GM21576 (cell line): ENCODE measurements at regions not wholly inside any gene's neighbourhood (a gene's known extent, or its start where the extent isn't known, plus 50 kb on each side); places are given as distances from the start of the nearest gene placed in this dataset.
A peak's percentile ranks its signal among the peaks of the same experiment; 100 is the strongest.
"Not testable (repeated sequence)": the region's sequence is repeated elsewhere in the genome, so short reads cannot be mapped to it uniquely, and the experiment has no call there.

Experiments used
- ATAC-seq: cut with Tn5 transposase; IDR thresholded peaks from one replicate; pipeline ENCODE4 v1.9.1; 2021; ENCODE audit warnings: mild to moderate bottlenecking, moderate library complexity; ENCODE audit not compliant: unreplicated experiment

- ATAC-seq: no peak
These were observed 51.5 kb upstream of the IFNE start for GRCh38 chr9:21533597-21533996.

GRCh38 chr9:21535396-21535795 is 53.3 kb upstream of the IFNE start:
- no peak for ATAC-seq

- ATAC-seq: no peak
These were observed 60.7 kb upstream of the IFNE start for GRCh38 chr9:21542787-21543186.

- no peak for ATAC-seq
These were observed 61.1 kb upstream of the IFNE start for GRCh38 chr9:21543187-21543586.

DNA sequence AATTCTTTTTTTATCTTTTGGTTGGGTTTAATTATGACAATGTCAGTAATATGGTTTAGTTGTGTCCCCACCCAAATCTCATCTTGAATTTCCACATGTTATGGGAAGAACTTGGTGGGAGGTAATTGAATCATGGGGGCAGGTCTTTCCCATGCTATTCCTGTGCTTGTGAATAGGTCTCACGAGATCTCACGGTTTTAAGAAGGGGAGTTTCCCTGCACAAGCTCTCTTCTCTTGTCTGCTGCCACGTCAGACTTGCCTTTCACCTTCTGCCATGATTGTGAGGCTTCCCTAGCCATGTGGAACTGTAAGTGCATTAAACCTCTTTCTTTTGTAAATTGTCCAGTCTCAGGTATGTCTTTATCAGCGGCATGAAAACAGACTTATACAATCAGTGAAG is 61.7 kb upstream of the IFNE start:
- not testable (repeated sequence) for ATAC-seq

GRCh38 chr9:21546949-21547348 is 64.8 kb upstream of the IFNE start:
- no peak for ATAC-seq

GRCh38 chr9:21549251-21549765 is 67.2 kb upstream of the IFNE start:
- no peak for ATAC-seq

- no peak for ATAC-seq
These were observed 67.8 kb upstream of the IFNE start for GRCh38 chr9:21549890-21550289.

- ATAC-seq: no peak
These were observed 68.3 kb upstream of the IFNE start for GRCh38 chr9:21550392-21550791.

DNA sequence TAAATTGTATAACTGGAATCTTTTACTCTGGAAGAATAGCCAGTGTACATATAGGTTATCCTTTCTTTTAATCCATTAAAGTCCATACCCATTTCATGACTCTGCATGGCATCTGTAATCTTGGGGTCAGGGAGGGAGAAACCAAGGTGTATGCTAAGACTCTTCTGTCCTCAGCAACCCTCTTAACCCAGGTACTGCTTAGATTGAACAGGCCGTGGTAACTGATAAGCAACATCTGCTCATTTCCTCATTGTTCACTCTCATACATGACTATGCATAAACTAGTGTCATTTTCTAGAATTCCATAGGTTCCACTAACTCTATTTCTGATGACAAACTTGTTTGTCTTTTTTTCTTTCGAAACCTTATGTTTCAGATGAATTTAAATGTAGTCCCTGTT is 69.3 kb upstream of the IFNE start:
- ATAC-seq: no peak

DNA sequence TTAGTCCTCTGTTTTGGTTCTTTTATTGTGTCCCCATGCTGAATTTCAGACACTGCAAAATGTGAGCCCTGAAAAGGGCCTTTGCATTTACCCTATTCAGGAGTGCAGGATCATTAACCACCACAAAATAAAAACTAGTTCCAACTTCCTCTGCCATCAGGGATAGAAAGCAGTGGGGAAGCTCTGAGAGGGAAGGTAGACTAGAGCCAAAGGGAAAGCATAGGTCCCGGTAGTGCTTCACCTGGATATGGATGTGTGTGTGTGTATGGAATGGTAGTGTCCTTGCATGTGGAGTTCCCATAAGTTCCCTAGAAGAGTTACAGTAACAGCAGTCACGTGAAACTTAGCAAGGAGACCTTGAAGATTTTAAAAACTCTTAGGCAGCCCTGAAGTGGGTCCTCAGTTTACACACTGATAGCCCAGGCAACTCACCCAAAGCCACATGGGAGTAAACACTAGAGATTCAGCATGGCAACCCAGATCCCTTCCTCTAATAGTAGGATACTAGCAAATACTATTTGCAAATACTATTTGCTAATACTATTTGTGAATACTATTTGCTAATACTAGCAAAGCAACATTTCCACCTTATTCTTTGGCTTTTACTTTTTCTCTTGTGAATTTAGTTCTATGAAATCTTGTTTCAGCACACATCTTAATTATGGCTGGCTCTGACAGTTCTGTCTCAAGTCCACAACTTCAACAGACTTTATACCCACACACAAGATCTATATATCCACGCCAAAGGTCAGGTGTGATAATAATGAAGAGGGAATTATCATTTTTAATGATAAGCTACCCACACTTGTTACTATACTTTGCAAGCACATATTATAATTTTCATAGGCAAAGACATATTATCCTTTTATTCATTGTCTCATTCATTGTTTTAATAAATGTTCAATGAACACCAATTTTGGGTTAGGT is 70.4 kb upstream of the IFNE start:
- ATAC-seq: no peak

- no peak for ATAC-seq
These were observed 71.3 kb upstream of the IFNE start for GRCh38 chr9:21553441-21553840.

- no peak for ATAC-seq
These were observed 72.7 kb upstream of the IFNE start for GRCh38 chr9:21554813-21555212.

DNA sequence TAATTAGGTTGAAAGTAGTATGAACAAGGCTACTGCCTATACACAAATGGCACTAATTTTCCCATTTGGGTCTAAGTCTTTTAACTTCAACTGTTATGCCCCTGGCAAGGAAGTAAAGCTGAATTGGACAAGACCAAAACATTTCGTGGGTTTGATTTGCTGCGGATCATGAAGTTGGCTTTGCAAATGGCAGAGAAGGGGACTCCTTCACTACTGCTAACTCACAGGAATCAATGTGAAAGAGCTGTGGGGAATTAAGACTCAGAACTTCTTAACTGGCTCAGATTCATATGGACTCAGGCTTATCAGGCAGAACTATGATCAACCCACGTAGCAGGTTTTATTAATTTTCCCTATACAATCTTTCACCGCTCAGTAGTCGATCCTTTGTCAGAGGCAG is 73.8 kb upstream of the IFNE start:
- ATAC-seq: no peak

DNA sequence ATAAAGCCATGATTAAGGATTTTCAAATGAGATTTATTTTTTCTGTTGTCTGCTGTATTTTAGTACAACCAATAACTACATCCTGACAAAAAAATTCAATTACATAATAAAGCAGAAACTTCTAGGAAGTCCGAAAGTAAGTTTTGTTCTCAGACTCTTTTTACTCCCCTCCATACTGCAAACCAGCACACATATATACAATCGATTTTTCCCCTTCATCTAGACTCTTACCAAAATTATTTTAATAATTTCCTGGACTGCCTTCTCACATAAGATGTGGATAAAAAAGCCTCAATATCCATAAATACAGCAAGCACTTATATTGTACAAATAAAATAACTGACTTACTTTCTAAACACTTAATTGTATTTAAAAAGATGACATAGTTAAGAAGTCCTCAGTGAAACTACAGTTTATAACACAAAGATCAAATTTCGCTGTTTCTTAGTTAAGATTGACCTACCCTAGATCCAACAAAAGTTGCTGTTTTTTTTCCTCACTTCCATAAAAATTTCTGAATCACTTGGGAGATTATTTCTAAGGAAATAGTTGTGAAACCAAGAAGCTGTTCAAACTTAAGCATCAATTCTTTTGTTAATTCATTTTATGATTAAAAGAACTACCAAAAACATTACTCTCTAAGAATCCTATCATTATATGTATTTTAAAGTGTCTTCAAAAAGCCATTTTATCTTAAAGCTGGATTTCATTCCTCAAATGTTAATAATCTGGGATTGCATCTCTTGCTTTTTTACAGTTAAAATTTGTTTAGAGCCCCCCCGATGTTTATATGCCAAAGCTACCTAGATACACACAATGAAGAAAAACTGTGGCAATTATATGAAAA is 74.7 kb upstream of the IFNE start:
- ATAC-seq: no peak

DNA sequence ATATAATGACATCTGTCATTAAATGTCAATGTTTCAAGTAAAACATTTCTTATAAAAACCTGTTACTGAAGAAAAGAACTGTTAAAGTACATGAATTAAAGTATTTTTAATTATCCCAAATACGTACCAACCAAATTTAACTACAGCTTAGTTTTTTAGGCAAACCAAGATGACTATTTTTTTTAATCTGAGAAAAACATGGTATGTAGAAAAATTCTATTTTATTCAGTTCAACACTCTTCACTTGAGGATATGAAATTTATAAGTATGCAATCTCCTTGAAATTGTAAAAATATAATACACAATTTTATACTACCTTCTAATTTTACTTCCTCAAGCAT is 75.3 kb upstream of the IFNE start:
- no peak for ATAC-seq

DNA sequence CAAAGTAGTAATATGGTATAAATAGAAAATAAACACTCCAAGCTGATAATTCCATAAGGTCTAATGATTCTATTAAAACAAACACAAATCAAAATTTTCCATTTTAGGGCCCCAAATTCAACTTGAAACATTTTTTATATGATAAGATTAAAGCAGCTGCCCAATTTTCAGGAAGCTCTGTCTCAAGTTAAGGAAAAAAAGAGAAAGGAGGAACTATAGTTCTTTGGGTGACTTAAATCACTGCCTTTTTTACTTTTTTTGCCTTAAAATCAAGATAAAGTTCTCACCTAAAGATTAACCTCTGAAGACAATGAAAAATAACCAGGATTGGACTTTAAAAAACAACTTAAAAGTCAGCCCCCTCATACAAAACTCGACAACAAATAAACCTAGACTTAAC is 76.0 kb upstream of the IFNE start:
- no peak for ATAC-seq

GRCh38 chr9:21558615-21559401 is 76.7 kb upstream of the IFNE start:
- ATAC-seq: peak; percentile 23

DNA sequence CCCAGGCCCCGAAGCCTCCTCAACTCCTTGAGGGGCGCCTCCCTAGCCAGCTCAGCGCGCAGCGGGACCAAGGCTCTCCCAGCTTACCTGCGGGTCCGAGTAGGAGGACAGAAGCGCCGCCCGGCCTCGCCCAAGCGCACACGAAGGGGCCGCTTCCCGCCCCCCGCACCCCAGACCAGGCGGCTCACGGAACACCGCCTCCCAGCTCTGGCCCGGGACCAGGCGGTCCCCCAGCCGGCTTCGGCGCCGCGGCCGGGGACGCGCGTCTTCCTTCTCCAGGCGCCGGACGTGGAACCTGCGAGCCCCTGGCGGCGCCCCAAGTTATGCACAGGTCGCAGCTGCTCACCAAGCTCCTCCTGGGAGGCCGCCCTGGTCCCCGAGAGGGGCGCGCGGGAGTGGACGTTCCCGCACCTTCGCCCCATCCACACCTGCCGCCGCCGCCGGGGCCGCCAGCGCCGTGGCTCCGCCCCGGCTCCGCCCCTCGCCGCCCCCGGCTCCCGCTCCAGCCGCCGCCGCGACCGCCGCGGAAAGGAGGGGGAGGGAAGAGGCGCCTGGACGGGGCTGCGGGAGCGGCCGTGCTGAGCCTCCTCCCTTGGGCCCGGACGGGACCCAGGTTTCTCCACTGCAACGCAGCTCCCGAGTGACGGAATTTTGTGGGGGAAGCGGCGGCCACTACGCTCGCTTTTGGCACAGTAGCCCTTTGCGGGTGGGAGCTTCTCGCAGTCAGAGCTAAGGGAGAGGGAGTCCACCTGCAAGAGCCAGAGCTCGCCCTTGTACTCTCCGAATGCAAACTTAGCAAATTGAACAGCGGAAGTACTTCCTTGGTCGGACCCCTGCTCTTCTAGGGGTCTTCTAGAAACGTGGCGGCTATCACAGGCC is 77.5 kb upstream of the IFNE start:
- ATAC-seq: peak; percentile 57

- no peak for ATAC-seq
These were observed 78.2 kb upstream of the IFNE start for GRCh38 chr9:21560281-21560745.
